ENCODE measurements at regions not wholly inside any gene's neighbourhood (a gene's known extent, or its start where the extent isn't known, plus 50 kb on each side); places are given as distances from the start of the nearest gene placed in this dataset.

DNA sequence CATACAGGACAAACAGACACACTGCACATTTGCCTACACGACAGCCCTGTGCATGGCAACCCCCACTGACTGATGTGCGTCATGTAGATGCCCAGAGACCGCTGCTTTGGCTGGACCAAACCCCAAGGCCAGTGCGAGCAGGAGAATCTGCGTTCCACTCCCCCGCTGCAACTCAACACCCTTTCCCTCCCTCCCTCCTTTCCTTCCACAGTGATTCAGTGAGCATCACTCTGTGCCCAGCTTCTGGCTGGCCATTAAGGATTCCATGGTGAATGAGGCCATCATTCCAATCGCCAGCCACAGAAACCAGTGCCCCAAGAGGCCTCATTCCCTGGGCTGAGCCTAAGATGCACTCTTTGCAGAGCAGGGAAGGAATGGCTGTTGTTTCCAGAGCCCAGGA lies 61.6 kb downstream of the GSX1 start:
- Histone ChIP-seq H3K56ac (ENCODE audit: extremely low read depth, insufficient read depth, low read length) (no peak overlapping the region), H3K4me1 (ENCODE audit: control insufficient read depth, insufficient read depth, low read length) (no peaks in the 10 kb centered on the region), H2BK15ac (ENCODE audit: low read depth, low read length) (no peak overlapping the region), H3K9me3 (ENCODE audit: control insufficient read depth, insufficient read depth, low read length) (no peaks in the 10 kb centered on the region), H2AFZ (replicated peaks; ENCODE audit: low read length, poor library complexity) (no peak overlapping the region), H2AK5ac (ENCODE audit: low read depth, low read length) (no peak overlapping the region), H3K27me3 (ENCODE audit: control insufficient read depth, insufficient read depth, low read length) (peaks cover 8% of the 10 kb centered on the region), H3K4me3 (ENCODE audit: insufficient read depth, low read depth, low read length) (no peak overlapping the region), H4K20me1 (ENCODE audit: insufficient read depth, low read length) (no peaks in the 10 kb centered on the region), H4K8ac (ENCODE audit: low read depth in 2 of 2, low read length in 2 of 2) (no peak overlapping the region), H2BK20ac (ENCODE audit: low read depth, low read length) (no peak overlapping the region), H3K4ac (ENCODE audit: low read depth, low read length) (no peak overlapping the region), H4K91ac (ENCODE audit: insufficient read depth, low read depth, low read length) (no peak overlapping the region), H3K27ac (ENCODE audit: insufficient read depth, low read length) (no peak overlapping the region), H2BK5ac (ENCODE audit: low read depth, low read length, poor library complexity, severe bottlenecking) (no peak overlapping the region), H3K79me1 (ENCODE audit: low read depth in 1 of 2, low read length in 2 of 2) (no peaks in the 10 kb centered on the region), H3K9me1 (ENCODE audit: insufficient read depth, low read length) (no peaks in the 10 kb centered on the region), H3K18ac (ENCODE audit: low read depth, low read length) (no peak overlapping the region), H2AK9ac (replicated peaks; ENCODE audit: low read depth, low read length, poor library complexity) (no peak overlapping the region), H3K36me3 (ENCODE audit: control insufficient read depth, insufficient read depth, low read length) (no peaks in the 10 kb centered on the region), H2BK120ac (ENCODE audit: low read depth, low read length) (no peak overlapping the region), H4K5ac (ENCODE audit: low read depth, low read length) (no peak overlapping the region), H3K14ac (replicated peaks; ENCODE audit: low read depth, low read length) (no peak overlapping the region), H3K4me2 (ENCODE audit: low read depth, low read length) (no peak overlapping the region), H3K23ac (ENCODE audit: low read depth, low read length) (no peak overlapping the region), H3K9ac (ENCODE audit: low read depth, low read length) (no peak overlapping the region)
- DNase-seq (no peak), ATAC-seq (ENCODE audit: low read depth) (no peak)
- dilution Hi-C loops (cut with HindIII; ENCODE audit: low sequenced_read_pairs, unreplicated experiment) (no loop called here), in situ Hi-C loops (cut with MboI; ENCODE audit: low sequenced_read_pairs) (no loop called here), intact Hi-C loops (cut with micrococcal nuclease) (no loop called here)
- ChIA-PET CTCF (no interaction called here), POLR2A (ENCODE audit: unreplicated experiment) (no interaction called here)
- 0% methylated on average over 1 of the region's 7 CpGs; no CpG with 5 or more reads in 1 of the 2 experiments for WGBS, 2 experiments (ENCODE audit: extremely low coverage in 2 of 2, insufficient read length in 1 of 2)
- BruUV-seq (replicated peaks): no TSS peak
- TF ChIP-seq SMC3 (IDR thresholded peaks at IDR 0.05; ENCODE audit: low read depth, low read length) (no peak), MAFK (IDR thresholded peaks at IDR 0.05; ENCODE audit: low read depth, low read length) (no peak), RFX5 (IDR thresholded peaks at IDR 0.05; ENCODE audit: low read depth, low read length) (no peak), MXI1 (IDR thresholded peaks at IDR 0.05; ENCODE audit: borderline replicate concordance, low read depth, low read length) (no peak), MAZ (IDR thresholded peaks at IDR 0.05; ENCODE audit: borderline replicate concordance, low read depth, low read length) (no peak), NFE2L2 (IDR thresholded peaks at IDR 0.05; ENCODE audit: low read depth, low read length) (no peak), USF2 (IDR thresholded peaks at IDR 0.05; ENCODE audit: low read depth, low read length) (no peak), RAD21 (IDR thresholded peaks at IDR 0.05; ENCODE audit: low read length) (no peak), CHD1 (IDR thresholded peaks at IDR 0.05; ENCODE audit: low read depth, low read length) (no peak), BHLHE40 (IDR thresholded peaks at IDR 0.05; ENCODE audit: low read depth, low read length) (no peak), CEBPB (IDR thresholded peaks at IDR 0.05; ENCODE audit: low read depth, low read length) (no peak), RCOR1 (IDR thresholded peaks at IDR 0.05; ENCODE audit: insufficient replicate concordance, low read length) (no peak), POLR2A (IDR thresholded peaks at IDR 0.05; ENCODE audit: low read depth, low read length) (no peak)
- TF ChIP-seq, protein P1, sequence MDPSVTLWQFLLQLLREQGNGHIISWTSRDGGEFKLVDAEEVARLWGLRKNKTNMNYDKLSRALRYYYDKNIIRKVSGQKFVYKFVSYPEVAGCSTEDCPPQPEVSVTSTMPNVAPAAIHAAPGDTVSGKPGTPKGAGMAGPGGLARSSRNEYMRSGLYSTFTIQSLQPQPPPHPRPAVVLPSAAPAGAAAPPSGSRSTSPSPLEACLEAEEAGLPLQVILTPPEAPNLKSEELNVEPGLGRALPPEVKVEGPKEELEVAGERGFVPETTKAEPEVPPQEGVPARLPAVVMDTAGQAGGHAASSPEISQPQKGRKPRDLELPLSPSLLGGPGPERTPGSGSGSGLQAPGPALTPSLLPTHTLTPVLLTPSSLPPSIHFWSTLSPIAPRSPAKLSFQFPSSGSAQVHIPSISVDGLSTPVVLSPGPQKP (IDR thresholded peaks at IDR 0.05; ENCODE audit: borderline replicate concordance, low read depth, low read length): no peak
- TF ChIP-seq, protein P2, sequence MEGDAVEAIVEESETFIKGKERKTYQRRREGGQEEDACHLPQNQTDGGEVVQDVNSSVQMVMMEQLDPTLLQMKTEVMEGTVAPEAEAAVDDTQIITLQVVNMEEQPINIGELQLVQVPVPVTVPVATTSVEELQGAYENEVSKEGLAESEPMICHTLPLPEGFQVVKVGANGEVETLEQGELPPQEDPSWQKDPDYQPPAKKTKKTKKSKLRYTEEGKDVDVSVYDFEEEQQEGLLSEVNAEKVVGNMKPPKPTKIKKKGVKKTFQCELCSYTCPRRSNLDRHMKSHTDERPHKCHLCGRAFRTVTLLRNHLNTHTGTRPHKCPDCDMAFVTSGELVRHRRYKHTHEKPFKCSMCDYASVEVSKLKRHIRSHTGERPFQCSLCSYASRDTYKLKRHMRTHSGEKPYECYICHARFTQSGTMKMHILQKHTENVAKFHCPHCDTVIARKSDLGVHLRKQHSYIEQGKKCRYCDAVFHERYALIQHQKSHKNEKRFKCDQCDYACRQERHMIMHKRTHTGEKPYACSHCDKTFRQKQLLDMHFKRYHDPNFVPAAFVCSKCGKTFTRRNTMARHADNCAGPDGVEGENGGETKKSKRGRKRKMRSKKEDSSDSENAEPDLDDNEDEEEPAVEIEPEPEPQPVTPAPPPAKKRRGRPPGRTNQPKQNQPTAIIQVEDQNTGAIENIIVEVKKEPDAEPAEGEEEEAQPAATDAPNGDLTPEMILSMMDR (conservative IDR thresholded peaks at IDR 0.05; ENCODE audit: low read depth, low read length): no peak

Measured in IMR-90 (cell line).